Middle frontal gyrus (tissue), 1 donor: ENCODE measurements at regions not wholly inside any gene's neighbourhood (a gene's known extent, or its start where the extent isn't known, plus 50 kb on each side); places are given as distances from the start of the nearest gene placed in this dataset.

Source experiments
- DNase-seq: peaks from one replicate; pipeline ENCODE4 v3.0.0-alpha.2; 2015; ENCODE audit warnings: low spot score; ENCODE audit errors: extremely low spot score

DNA sequence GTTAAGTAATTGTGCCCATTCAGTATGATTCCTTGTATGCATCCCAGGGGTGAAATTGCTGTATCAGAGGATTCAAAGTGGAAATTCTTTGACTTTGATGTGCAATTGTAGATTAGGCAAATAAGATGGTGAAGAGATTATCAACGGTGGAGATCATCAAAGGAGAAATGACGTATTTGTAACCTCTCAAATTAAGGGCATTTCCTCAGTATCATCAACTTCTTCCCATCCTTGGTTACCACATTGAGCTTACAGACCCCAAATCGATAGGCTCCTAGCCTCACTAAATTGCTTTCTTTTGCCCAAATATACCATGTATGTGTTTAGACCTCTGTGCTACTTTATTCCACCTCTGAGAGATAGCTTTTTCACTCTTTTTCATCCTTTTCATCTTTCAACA, 213.1 kb upstream of the ZFP64 start:
- DNase-seq = no peak

GRCh38 chr20:52402950-52403349, 211.4 kb upstream of the ZFP64 start:
- no peak for DNase-seq

GRCh38 chr20:52402514-52402913, 210.9 kb upstream of the ZFP64 start:
- DNase-seq = no peak

DNA sequence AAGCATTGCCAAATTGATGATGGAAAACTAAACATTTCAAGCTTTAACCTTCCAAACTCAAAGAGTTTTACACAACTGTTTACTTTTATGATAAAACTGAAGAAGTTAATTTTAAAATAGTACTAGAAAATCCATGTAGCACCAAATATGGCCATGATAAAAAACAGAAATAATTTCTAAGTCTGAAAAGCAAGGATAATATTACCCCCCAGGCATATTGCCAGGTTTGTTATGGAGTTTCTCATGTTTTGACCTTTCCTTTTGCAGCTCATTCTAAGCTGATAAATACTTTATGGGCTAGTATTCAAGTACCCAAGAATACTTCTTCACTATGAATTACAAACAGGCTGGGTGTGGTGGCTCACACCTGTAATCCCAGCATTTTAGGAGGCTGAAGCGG, 209.9 kb upstream of the ZFP64 start:
- DNase-seq = no peak

DNA sequence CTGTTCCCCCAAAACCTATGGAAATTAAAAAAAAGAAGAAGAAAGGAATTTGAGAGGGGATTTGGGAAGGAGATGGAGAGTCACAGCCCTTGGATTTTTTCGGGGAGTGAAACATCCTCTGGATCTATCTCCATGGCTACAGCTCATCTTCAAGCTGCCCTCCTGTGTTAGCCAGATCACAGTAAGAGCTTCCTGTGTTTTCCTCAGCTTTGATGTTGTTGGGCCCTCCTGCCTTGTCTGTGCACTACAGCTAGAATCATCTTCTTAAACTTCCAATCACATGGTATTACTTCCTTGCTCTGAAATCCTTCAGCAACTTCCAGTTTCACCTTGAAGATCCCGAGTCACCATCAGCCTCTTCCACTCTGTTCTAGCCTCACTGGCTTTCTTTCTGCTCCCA, 207.8 kb upstream of the ZFP64 start:
- DNase-seq = no peak

DNA sequence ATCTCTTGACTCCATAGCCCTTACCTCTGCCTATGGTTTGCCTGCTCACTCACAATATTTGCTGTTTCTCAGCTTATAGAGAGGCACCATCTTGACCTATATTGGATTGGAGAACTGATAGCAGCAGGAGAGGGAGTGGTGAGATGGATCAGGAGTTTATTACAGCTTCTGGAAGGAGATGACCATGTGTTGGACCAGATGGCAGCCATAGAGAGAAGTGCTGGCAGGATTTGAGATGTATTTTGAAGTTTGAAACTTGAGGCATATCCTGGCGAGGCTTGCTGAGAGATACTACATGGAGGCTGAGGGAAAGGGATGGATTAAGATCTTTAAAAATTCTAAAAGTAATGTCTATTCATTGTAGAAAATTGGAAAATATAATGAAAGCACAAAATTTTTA, 198.0 kb upstream of the ZFP64 start:
- no peak for DNase-seq

DNA sequence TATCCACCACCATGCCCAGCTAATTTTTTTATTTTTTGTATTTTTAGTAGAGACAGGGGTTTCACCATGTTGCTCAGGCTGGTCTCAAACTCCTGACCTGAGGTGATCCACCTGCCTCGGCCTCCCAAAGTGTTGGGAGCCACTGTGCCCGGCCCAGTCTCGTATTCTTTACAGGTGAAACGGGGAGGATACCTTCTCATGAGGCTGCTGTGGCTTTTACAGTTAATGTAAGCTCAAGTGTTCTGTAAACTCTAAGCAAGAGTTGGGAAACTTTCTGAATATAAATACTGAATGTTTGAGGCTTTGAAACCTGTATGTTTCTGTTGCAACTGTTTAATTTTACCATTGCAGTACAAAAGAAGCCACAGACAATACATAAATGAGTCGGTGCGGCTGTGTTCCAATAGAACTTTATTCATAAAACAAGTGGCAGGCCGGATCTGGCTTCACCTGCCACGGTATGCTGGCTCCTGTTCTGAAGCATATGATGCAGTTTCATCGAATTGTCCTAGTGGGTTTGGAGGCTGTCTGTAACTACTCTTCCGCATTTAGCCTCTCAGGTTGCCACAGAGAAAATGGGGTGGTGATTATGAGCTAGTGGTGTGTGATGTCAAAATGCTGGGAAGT, 192.5 kb upstream of the ZFP64 start:
- no peak for DNase-seq

GRCh38 chr20:52382933-52383332, 191.4 kb upstream of the ZFP64 start:
- DNase-seq = no peak

DNA sequence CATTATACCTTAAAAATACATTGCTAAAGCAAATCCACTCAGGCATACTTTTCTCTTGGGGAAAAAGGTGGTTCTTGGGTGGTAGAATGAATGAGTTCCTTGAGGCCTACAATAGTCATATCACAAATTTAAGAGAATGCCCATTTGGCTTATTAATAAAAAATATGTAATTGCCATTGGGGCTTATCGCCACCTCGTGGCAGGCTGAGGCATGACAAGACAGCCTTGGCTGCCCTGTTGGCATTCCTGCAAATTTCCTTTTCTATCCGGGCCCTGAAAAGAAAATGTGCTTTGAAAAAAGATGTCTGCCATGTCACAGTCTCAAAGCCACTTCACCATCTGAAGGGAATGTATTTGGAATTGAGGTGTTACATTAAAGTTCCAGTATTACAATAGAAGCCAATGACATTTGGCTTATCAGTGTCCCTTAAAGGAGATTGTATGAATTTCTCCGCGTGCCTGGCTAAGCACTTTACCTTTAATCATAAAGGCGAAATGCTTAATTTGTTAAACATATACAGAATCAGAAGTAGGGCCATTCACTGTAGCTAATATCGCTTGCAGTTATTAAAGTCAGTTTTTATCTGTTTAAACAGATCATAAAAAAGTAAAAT, 188.3 kb upstream of the ZFP64 start:
- DNase-seq = no peak

GRCh38 chr20:52372169-52372568, 180.6 kb upstream of the ZFP64 start:
- no peak for DNase-seq

DNA sequence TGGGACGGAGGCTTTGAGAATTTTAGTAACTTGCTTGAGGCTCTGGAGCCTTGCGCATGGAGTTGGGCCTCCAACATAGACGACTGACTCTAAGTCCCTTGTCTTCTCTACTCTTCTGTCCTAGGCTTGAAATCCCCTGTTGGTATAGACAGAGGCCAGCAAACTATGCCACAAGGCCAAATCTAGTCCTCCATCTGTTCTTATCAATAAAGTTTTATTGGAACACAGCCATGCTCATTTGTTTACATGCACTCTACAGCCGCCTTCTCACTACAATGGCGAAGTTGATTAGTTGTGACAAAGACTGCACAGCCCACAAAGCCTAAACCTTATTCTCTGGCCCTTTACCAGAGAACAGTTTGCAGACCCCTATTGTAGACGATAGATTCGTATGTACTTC, 174.1 kb upstream of the ZFP64 start:
- no peak for DNase-seq

DNA sequence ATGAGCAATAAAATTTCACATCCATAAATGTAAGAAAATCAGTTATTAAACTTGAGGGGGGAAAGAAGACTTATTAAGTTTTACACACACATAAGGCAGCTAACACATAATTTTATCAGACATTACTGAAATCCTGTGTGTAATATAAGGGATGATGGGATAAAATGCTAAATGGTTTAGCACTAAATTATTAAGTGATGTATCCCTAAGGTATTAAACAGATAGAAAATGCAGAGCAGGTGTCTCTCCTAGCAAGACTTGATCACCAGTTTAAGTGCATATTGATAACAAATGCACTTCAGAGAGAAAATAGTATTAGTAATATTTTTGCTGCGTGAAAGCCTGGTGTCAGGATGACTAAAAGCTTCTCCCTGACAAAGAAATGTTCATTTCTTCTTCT, 172.8 kb upstream of the ZFP64 start:
- no peak for DNase-seq

DNA sequence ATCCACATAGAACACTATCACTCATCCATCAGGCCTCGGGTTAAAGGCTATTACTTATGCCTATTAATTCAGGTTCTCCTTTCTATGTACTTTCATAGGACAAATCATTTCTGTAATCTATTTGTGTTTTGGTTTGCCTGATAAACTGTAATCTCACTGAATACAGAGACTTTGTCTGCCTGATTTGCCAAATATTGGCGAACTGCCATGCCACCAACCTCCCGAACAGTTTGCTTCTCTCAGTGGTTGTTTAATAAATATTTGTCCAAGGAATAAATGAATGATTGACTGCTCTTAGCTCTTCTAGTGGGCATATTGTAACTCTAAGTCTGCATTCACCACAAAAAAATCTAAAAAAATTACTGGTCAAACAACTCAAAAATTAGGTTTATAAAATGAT, 170.1 kb upstream of the ZFP64 start:
- DNase-seq = no peak

DNA sequence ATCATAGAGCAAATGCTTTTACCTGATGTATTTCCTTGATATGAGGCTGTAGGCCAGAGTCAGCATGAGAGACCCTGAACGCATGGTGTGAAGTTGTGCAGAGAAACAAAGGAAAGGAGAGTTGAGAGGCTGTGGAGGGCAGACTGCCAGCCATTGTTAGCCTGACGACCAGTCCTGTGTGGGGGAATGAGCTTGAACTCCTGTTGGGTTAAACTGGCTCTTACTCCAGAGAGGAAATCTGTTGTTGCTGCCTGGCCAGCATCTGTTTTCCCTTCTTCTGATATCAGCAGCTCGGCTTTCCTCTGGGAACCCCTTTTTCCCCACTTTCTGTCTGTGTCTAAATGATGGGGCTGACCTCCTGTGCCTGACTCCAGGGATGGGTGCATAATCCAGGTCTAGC, 158.2 kb upstream of the ZFP64 start:
- no peak for DNase-seq

GRCh38 chr20:52348434-52348833, 156.9 kb upstream of the ZFP64 start:
- no peak for DNase-seq

- no peak for DNase-seq
Measured at GRCh38 chr20:52346797-52347196, 155.2 kb upstream of the ZFP64 start.

DNA sequence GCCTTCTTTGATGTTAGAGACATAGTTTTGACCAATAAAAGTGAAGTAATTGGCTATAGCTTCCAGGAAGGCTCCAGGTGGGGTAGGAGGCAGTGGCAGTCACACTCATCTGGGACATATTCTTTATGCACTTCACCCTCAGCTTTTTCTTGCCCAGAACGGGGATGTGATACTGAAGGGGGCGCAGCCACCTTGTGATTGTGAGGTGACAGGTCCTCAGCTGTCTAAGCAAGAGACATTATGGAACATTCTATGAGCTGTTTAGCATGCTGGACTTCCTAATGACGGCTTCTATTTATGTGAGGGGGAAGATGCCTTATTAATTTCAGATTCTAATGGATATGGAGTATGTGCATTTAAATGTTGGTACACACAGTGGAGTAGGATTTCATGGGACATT, 151.3 kb upstream of the ZFP64 start:
- DNase-seq = no peak

DNA sequence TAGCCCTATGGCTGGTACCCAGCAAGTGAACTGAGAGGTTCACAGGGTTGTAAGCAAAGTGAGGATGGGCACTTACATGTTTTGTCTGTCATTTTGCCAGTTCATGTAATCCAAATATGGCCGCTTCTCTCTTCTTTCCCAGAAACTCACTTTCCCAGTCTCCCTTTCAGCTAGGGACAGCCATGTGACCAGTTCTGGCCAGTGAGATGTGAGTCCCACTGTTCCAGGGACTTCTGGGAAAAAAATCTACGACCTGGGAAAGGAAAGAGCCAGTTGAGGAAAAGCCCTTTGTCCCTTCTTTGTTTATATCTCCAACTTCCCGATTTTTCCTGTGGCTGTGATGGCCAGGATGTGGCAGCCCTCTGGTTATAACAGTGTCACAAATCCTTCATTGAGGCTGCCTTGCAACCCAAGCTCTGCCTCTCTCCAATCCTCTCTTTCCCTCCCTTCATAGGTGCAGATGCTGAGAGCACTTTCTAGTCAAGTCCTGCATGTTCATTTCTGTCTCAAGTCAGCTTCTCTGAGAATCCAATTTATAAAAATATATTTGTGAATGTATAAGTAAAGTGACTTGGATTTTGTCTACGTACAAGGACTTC, 148.6 kb upstream of the ZFP64 start:
- DNase-seq = no peak

DNA sequence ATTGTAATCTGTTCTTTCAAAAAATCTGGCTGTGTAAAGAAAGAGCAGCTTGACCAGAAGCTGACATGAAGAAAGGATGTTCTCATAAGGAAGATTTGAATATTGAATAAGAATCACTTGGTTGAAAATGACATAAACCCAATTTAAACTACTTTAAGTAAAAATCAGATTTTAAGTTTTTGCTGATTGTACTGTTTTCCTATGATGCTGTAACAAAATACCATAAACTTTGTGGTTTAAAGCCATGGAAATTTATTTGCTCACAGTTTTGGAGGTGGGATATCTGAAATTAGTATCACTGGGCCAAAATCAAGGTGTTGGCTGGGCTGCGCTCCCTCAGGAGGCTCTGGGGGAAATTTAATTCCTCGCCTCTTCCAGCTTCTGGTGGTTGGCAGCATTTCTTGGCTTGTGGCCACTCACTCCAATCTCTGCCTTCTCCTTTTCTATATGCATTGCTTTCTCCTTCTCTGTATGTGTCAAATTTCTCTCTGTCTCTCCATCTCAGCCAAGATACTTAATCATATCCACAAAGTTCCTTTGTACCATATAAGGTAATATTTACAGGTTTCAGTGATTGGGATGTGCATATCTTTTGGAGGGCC, 141.2 kb upstream of the ZFP64 start:
- DNase-seq = no peak

- DNase-seq = no peak
Measured at GRCh38 chr20:52332230-52332629, 140.7 kb upstream of the ZFP64 start.

- DNase-seq = no peak
Measured at GRCh38 chr20:52331655-52332054, 140.1 kb upstream of the ZFP64 start.

- no peak for DNase-seq
Measured at GRCh38 chr20:52321396-52321795, 129.8 kb upstream of the ZFP64 start.

GRCh38 chr20:52318651-52319050, 127.1 kb upstream of the ZFP64 start:
- no peak for DNase-seq
